Stimulated activated CD8-positive, alpha-beta memory T cell treated with anti-CD3 and anti-CD28 coated beads, Interleukin-4, amount 100 ng/mL, for 48 hours (primary cell): ENCODE measurements at regions not wholly inside any gene's neighbourhood (a gene's known extent, or its start where the extent isn't known, plus 50 kb on each side); places are given as distances from the start of the nearest gene placed in this dataset.
"Not testable (repeated sequence)": the region's sequence is repeated elsewhere in the genome, so short reads cannot be mapped to it uniquely, and the experiment has no call there.

Source experiments
- DNase-seq: peaks from one replicate; pipeline ENCODE4 v3.0.0-alpha.2; 2020

DNA sequence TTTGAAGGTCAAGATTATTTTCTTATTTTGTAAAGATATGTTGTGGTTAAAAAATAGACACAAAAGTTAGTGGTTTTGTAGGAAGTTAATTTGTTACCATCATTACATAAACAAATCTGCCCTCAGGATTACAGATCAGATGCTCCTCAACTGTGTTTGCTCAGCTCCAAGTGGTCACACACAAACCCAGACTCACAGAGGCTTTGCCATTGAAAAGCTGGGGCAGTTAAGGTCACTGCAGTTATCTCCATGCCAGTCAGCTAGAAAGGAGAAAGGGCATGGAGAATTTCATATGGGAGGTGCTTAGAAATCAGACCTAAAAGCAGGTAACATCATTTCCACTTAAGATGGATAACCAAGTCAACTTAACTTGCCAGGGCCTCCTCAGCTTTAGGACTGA is 825.7 kb upstream of the GBE1 start:
- DNase-seq = no peak

GRCh38 chr3:82586414-82586813 is 825.0 kb upstream of the GBE1 start:
- no peak for DNase-seq

DNA sequence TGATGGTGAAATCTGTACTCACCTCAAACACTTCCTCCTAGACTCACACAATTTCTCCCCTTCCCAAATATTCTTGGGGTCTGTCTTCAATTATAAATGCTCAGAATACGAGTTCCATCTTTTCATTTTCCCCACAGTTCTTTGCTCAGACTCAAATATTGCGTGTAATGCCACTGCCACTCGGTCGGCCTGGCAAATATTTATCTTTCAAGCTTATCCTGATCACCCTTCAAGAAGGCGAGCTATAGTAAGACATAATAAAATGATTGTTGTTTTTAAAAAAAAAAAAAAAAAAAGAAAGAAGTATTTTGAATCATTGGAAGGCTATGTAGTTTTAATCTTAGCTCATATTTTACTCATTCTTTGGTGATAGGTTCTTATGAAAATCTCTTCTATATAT is 824.6 kb upstream of the GBE1 start:
- not testable (repeated sequence) for DNase-seq

DNA sequence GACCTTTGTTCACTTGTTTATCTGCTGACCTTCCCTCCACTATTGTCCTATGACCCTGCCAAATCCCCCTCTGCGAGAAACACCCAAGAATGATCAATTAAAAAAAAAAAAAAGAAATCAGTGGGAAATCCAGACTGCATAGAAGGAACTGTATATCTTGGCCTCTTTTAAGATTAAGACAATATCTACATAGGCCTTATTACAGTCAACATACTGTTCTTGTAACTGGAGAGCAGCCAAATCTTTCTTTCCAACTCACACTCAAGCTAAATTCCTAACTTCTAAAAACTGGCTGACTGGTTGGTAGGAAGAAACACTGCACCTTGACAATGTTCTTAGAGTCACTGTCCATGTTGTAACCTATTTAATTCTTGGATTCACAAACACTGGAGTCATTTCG is 824.1 kb upstream of the GBE1 start:
- DNase-seq = not testable (repeated sequence)

DNA sequence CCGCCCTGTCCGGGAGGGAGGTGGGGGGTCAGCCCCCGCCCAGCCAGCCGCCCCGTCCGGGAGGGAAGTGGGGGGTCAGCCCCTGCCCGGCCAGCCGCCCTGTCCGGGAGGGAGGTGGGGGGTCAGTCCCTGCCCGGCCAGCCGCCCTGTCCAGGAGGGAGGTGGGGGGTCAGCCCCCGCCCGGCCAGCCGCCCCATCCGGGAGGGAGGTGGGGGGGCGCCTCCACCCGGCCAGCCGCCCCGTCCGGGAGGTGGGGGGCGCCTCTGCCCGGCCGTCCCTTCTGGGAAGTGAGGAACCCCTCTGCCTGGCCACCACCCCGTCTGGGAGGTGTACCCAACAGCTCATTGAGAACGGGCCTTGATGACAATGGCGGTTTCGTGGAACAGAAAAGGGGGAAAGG is 823.4 kb upstream of the GBE1 start:
- DNase-seq = not testable (repeated sequence)

DNA sequence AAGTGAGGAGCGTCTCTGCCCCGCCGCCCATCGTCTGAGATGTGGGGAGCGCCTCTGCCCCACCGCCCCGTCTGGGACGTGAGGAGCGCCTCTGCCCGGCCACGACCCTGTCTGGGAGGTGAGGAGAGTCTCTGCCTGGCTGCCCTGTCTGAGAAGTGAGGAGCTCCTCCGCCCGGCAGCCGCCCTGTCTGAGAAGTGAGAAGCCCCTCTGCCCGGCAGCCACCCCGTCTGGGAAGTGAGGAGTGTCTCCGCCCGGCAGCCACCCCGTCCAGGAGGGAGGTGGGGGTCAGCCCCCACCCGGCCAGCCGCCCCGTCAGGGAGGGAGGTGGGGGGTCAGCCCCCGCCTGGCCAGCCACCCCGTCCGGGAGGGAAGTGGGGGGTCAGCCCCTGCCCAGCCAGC is 823.0 kb upstream of the GBE1 start:
- DNase-seq = not testable (repeated sequence)

DNA sequence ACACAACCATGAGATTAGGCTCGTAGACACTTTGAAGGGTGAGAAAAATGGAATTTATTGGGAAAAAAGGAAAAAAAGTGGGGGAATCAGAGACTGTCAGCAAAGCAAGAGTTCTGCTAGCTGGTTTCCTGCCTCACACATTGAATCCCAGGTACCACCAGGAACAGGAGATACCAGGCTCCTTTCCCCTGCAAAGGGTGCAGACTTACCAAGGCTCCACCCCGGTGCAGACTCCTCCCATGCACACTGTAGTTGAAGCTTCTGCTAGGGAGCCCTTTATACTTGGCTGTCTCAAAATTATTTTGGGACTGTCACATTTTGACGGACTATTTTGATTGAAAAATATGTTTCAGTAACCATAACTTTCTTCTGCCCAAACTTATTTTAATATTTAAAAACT is 819.9 kb upstream of the GBE1 start:
- no peak for DNase-seq

DNA sequence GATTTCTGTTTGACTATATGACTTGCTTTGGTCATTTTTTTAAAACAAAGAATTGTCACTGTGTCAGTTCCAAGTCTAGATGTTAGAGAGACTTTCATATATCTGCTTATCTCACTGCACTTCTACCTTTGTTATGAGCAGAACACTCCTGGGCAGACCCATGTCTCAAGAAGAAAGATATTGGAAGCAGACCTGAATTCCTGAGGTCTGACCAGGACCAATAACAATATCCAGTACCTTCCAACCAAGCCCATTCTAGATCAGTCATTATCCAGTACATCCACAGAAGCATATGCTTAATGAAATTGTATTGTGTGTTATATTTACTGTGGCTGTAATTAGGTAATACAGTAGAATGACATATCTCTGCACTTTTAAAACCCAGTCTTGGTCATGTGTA is 811.3 kb upstream of the GBE1 start:
- DNase-seq = no peak

DNA sequence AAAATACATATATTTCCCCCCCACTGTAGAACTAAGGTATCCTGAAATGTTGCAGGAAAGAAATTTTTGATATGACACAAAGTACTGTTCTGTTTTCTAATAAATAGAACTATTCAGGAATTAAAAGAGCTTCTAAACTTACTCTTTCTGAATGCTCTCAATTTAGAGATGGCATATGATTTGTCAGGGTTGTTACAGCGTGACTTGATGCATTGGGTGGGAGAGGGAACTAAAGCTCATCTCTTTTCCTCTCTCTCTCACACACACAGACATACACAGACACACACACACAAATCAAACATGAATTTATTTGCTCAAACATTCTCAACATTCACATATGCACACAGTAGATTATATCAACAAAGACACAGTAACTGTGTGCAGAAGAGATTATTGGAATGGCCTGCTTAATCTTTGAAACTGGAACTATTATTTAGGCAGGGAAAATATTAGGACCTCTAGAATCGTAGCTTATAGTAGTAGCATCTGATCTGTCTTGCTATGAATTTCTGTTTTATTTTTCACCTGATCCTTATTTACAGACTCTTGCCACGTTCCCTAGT is 807.4 kb upstream of the GBE1 start:
- no peak for DNase-seq

GRCh38 chr3:82567029-82567600 is 805.7 kb upstream of the GBE1 start:
- DNase-seq = no peak

DNA sequence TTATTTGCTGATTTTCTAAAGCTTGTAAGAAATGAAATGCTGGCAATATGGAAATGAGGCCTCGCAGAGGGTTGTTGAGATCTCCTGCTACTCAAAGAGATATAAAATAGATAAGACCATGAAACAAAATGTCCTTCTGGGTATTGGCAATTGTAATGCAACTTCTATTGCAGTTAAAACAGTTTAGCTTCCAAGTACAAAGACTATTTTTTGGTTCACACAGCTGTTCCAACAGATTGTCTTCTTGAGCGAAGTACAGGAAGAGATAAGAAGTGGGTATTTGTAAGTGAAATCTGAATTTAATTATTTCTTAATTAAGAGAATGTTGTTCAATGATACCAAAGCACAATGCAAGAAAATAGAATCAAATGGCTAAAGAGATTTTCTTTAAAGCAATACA is 801.5 kb upstream of the GBE1 start:
- DNase-seq = no peak

GRCh38 chr3:82561784-82562183 is 800.3 kb upstream of the GBE1 start:
- no peak for DNase-seq

DNA sequence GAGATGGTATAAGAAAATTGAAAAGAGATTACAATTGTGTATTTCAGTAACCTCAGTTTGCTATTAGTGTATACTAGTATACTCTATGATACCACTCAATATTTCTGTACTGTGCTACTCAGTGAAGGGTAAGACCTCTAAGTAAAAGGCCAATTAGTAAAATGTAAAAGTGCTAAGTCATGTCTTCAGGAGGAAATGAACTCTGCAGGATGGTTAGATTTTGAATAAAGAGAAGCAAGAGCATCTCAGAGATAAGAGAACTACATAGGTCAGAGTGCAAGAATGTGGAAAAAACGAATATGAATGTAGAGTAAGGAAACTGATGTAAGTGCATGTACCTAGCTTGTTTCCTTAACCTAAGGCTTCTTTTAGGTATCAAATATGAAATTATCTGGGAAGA is 796.6 kb upstream of the GBE1 start:
- no peak for DNase-seq

- DNase-seq = no peak
These were observed 794.7 kb upstream of the GBE1 start for GRCh38 chr3:82556113-82556512.

DNA sequence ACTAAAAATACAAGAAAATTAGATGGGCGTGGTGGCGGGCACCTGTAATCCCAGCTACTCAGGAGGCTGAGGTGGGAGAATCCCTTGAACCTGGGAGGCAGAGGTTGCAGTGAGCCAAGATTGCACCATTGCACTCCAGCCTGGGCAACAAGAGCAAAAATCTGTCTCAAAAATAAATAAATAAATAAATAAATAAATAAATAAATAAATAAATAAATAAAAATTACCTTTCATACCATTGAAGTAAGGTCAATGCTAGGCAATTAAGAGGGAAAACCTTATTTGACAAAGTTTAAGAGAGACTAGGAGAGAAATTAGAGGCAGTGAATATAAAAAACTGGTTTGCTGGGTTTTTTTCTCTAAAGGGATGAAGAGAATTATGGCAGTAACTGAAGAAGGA is 781.1 kb upstream of the GBE1 start:
- DNase-seq = not testable (repeated sequence)

DNA sequence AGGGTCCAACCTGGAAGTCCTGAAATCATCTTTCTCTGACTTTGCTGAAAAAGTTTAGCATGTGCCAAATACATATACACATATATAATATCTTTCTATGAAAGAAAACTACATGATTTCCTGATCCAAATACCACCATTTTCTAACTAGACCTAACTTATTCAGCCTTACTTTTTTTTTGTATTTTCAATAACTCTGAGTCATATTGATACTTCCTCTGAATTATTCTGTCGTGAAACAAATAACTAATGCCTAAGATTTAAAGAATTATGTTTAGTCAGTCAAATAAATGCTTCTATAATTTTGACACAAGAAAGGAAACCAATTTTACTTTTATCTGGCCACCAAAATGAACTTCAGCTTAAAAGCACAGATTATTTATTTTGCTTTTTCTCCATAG is 760.2 kb upstream of the GBE1 start:
- DNase-seq = no peak

- DNase-seq = no peak
These were observed 759.4 kb upstream of the GBE1 start for GRCh38 chr3:82520846-82521245.

DNA sequence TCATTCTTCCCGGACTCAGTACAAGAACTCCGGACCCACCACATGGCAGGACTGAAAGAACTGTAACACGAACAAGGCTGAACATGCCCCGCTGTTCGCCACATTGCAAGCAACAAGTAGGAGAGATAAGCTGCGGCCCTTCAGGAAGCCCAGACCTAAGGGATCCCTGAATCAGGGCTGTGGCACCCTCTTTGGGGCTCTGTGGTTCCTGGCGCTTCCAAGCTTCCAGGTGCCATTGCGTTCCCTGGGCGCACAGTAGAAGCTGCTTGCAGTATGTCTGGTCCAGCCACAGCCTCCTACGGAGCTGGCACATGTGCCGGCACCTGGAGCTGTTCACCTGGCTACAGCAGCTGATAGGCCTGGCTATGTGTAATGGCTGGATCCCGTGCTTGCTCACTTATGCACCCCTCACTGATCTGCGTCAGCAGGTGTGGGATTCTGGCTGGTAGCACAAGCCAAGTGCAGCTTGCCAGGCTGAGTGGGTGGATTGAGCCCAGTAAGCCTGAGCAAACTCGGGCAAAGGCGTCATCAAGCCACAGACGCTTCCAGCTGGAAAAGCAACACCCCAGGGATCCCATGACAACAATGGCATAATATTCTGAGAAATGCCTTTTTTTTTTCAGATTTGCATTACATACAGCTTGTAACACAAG is 748.6 kb upstream of the GBE1 start:
- DNase-seq = no peak

DNA sequence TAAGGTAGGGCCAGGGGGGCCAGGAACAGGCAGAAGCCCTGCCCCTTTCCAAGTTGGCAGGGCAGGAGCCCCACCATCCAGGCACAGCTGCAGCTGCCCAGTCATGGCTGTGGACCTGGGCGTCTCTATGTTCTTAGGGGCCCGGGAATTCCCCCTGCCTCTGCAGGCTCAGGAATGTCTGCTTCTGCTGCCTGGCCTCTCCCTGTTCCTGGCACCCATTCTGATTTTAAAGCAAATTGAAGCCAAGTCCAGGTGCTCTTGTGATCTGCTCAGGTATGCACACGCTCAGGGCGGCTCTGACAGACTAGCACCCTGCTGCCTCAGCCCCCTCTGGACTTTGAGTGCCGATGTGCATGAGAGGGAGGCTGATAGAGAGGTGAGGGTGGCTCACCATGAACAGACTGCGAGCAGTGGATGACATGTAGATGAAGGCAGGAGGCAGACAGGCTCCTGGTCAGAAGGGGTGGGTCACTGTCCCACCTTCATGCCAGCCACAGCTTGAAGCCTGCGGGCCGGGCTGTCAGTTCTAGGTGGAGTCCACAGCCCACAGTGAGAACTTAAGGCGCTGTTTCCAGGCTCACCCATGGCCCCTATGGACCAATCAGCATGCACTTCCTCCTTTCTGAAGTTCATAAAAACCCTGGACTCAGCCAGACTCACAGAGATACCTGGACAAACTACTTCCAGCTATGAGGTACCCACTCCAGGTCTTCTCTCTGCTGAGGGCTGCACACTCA is 747.8 kb upstream of the GBE1 start:
- DNase-seq = no peak

DNA sequence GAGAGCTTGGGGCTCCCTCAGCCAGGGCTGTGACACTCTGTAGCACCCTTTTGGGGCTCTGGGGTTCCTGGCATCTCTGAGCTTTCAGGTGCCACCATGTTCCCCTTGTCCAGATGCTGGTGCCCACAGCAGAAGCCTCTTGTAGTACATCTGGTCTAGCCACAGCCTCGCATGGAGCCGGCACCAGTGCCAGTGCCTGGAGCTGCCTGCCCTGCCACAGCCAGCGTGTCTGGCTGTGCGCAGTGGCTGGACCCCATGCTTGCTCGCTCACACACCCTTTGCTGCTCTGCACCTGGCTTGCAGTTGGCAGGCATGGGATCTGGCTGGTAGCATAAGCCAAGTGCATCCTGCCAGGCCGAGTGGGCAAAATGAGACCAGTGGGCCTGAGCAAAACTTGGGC is 744.8 kb upstream of the GBE1 start:
- no peak for DNase-seq

DNA sequence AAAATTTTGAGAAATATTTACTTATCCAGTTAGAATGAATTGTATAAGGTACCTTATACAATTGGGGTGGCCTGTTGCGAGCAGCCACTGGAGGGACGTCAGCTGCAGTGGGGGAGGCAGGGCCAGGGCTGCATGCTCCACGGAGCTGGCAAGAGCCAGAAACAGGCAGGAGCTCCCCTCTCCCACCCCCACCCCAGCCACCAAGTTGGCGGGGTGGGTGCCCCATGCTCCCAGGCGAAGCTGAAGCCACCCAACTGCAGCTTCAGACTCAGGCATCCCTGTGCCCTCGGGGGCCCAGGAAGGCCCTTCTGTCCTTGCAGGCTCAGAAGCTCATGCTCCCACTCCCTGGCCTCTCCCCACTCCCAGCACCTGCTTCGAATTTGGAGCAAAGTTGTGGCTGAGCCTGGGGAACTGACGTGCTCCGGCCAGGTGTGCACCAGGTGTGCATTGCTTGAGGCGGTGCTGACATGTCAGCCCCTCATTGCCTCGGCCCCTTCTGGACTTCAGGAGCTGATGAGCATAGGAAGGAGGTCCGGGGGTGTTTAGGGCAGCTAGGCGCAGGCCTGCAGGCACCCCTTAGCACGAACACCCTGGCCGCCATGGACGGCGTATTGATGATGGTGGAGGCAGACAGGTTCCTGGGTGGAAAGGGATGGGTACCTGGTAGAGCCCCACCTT is 743.8 kb upstream of the GBE1 start:
- no peak for DNase-seq

DNA sequence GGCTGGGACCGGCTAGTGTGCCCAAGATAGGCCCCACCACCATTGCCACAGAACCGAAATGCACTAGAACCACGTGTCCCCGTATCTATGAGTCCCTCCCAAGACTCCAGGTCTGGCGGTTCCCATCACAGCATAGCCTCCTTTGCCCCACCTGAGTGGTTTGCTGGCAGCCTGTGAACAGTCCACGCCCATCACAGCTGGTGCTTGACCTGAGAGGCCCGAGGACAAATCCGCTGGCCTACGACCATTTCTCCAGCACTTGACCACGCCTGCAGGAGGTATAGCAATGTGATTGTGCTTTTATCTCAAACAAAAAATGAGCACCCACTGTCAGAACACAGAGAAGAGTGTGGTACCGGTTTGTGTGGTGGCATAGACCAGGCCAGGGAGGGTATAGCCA is 736.7 kb upstream of the GBE1 start:
- no peak for DNase-seq

DNA sequence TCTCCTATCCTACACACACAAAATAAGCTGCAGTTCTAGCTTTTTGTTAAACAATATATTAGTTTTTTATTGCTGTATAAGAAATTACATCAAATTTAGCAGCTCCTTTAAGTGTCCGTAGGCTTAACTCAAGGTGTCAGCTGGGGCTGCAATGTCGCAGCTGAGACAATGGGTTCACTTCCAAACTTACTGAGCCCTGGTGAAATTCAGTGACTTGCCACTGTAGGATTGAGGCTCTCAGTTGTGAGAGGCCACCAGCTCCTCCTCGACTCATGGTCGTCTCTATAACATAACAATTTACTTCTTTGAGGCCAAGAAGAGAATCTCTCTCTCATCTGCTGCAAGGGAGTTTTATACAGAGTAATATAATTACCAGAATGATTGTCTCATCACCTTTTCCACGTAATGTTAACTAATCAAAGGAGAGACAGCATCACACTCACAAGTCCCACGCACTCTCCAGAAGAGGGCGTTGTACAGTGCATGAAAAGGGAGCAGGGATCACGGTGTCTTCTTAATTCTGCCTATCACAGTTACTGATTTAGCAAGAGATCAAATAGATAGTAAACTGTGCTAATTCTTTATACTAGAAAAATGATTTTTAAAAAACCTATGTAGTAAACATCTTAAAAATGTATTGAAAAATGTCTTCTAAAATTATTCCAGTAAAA is 735.6 kb upstream of the GBE1 start:
- DNase-seq = no peak
